Natural killer cell (primary cell): ENCODE measurements at regions not wholly inside any gene's neighbourhood (a gene's known extent, or its start where the extent isn't known, plus 50 kb on each side); places are given as distances from the start of the nearest gene placed in this dataset.

Experiments
- ATAC-seq, 3 donors: fragments of 150-1000 bp in 2 of 3; fragments of 200-7000 bp in 1 of 3; cut with Tn5 transposase; 1 replicate in 1 of 3; 2 replicates in 2 of 3; pipeline ENCODE4 v1.10.0; 2021; ENCODE audit warnings: mild to moderate bottlenecking in 2 of 3, moderate library complexity in 2 of 3
- DNase-seq, 2 donors: peaks; one replicate each; pipeline versions ENCODE4 v3.0.0 to v3.0.0-alpha.2; 2013 to 2021; ENCODE audit warnings: mixed read lengths in 1 of 2
- H3K27ac ChIP-seq: one replicate; pipeline ENCODE4 v1.5.1; 2013; ENCODE audit warnings: mild to moderate bottlenecking, low read length
- H3K27me3 ChIP-seq: one replicate; pipeline ENCODE4 v1.6.1; 2013; ENCODE audit warnings: low read length; ENCODE audit not compliant: control insufficient read depth, insufficient read depth
- H3K36me3 ChIP-seq: one replicate; pipeline ENCODE4 v1.6.1; 2013; ENCODE audit warnings: low read length; ENCODE audit not compliant: control insufficient read depth, insufficient read depth
- H3K4me1 ChIP-seq: one replicate; pipeline ENCODE4 v1.6.1; 2013; ENCODE audit warnings: low read length; ENCODE audit not compliant: control insufficient read depth, insufficient read depth
- H3K4me3 ChIP-seq: one replicate; pipeline ENCODE4 v1.5.1; 2013; ENCODE audit warnings: low read length
- H3K9me3 ChIP-seq: one replicate; pipeline ENCODE4 v1.6.1; 2013; ENCODE audit warnings: low read length; ENCODE audit not compliant: control insufficient read depth, insufficient read depth
- H3K27ac Mint-ChIP-seq, 2 donors: one replicate each; pipeline ENCODE4 v1.8.0; 2022; ENCODE audit warnings: mild to moderate bottlenecking in 2 of 2, mixed read lengths in 2 of 2, moderate library complexity in 1 of 2
- H3K27me3 Mint-ChIP-seq, 2 donors: one replicate each; pipeline ENCODE4 v1.8.0; 2022; ENCODE audit warnings: low read depth in 2 of 2, mixed read lengths in 2 of 2
- H3K36me3 Mint-ChIP-seq: one replicate; pipeline ENCODE4 v1.8.0; 2022; ENCODE audit warnings: mixed read lengths
- H3K4me1 Mint-ChIP-seq, 2 donors: one replicate each; pipeline ENCODE4 v1.8.0; 2022; ENCODE audit warnings: mixed read lengths in 2 of 2
- H3K4me3 Mint-ChIP-seq: one replicate; pipeline ENCODE4 v1.8.0; 2022; ENCODE audit warnings: mild to moderate bottlenecking, moderate library complexity, mixed read lengths
- H3K9me3 Mint-ChIP-seq, 2 donors: one replicate each; pipeline ENCODE4 v1.8.0; 2022; ENCODE audit warnings: mixed read lengths in 2 of 2
- CTCF ChIP-seq: fragments of 200-600 bp; IDR thresholded peaks from one replicate; pipeline ENCODE4 v1.8.0; 2022; ENCODE audit warnings: antibody characterized with exemption
- WGBS: methylation state at CpG from one replicate; pipeline ENCODE4 v1.1.7; 2013; ENCODE audit warnings: missing lambda C conversion rate; ENCODE audit not compliant: insufficient coverage; 5-methylcytosine and 5-hydroxymethylcytosine counted together
- intact Hi-C: fragments of 100-400 bp; cut with micrococcal nuclease; formaldehyde crosslinking; loops from one replicate; pipeline ENCODE4 v1.14.2; 2022

GRCh38 chr2:62375113-62375420 is 130.9 kb downstream of the TMEM17 start:
- intact Hi-C loops = no loop called here
- Histone ChIP-seq H3K4me3 (no peak overlapping the region), H3K27ac (no peak overlapping the region), H3K36me3 (no peaks in the 10 kb centered on the region), H3K9me3 (peaks cover 5% of the 10 kb centered on the region), H3K27me3 (no peaks in the 10 kb centered on the region), H3K4me1 (no peaks in the 10 kb centered on the region)
- no peak for TF ChIP-seq CTCF
- ATAC-seq (no peak), DNase-seq (no peak)
- Mint-ChIP-seq H3K4me1 (no peaks in the 10 kb centered on the region), H3K27me3 (no peaks in the 10 kb centered on the region), H3K27ac (no peak overlapping the region), H3K9me3 (peaks cover 0 to 5% of the 10 kb centered on the region in 2 donors), H3K4me3 (no peak overlapping the region), H3K36me3 (no peaks in the 10 kb centered on the region)
- WGBS = 93% methylated on average over 1 of the region's 1 CpG

- Mint-ChIP-seq H3K36me3 (no peaks in the 10 kb centered on the region), H3K9me3 (peaks cover 0 to 5% of the 10 kb centered on the region in 2 donors), H3K4me3 (no peak overlapping the region), H3K4me1 (no peaks in the 10 kb centered on the region), H3K27me3 (no peaks in the 10 kb centered on the region), H3K27ac (no peak overlapping the region)
- Histone ChIP-seq H3K4me1 (no peaks in the 10 kb centered on the region), H3K27ac (no peak overlapping the region), H3K4me3 (no peak overlapping the region), H3K27me3 (no peaks in the 10 kb centered on the region), H3K9me3 (peaks cover 5% of the 10 kb centered on the region), H3K36me3 (no peaks in the 10 kb centered on the region)
- intact Hi-C loops = no loop called here
- no peak for TF ChIP-seq CTCF
- ATAC-seq (no peak), DNase-seq (no peak)
Measured at GRCh38 chr2:62374301-62375112, 131.5 kb downstream of the TMEM17 start.

GRCh38 chr2:62372824-62373223 is 133.2 kb downstream of the TMEM17 start:
- no peak for TF ChIP-seq CTCF
- ATAC-seq (no peak), DNase-seq (no peak)
- Mint-ChIP-seq H3K36me3 (no peaks in the 10 kb centered on the region), H3K4me3 (no peak overlapping the region), H3K9me3 (peaks cover 0 to 5% of the 10 kb centered on the region in 2 donors), H3K4me1 (no peaks in the 10 kb centered on the region), H3K27me3 (no peaks in the 10 kb centered on the region), H3K27ac (no peak overlapping the region)
- no peaks in the 10 kb centered on the region for H3K27me3 ChIP-seq
- H3K4me3 ChIP-seq = no peak overlapping the region
- peaks cover 5% of the 10 kb centered on the region for H3K9me3 ChIP-seq
- 97% methylated on average over 7 of the region's 7 CpGs for WGBS
- no peak overlapping the region for H3K27ac ChIP-seq
- no peaks in the 10 kb centered on the region for H3K36me3 ChIP-seq
- H3K4me1 ChIP-seq = no peaks in the 10 kb centered on the region
- intact Hi-C loops = no loop called here
